Loucy (cell line): ENCODE measurements at regions not wholly inside any gene's neighbourhood (a gene's known extent, or its start where the extent isn't known, plus 50 kb on each side); places are given as distances from the start of the nearest gene placed in this dataset.

Source experiments
- CTCF ChIP-seq: fragments of 200-600 bp; sonication (generic); conservative IDR thresholded peaks from 2 replicates; pipeline ENCODE4 v1.5.1; 2014; ENCODE audit warnings: mild to moderate bottlenecking, antibody characterized with exemption, low read length
- EZH2phosphoT487 ChIP-seq: fragments of 200-600 bp; IDR thresholded peaks from 2 replicates; pipeline ENCODE4 v1.6.1; 2018; ENCODE audit warnings: antibody characterized with exemption, mild to moderate bottlenecking, moderate library complexity, borderline replicate concordance

- TF ChIP-seq CTCF (no peak), EZH2phosphoT487 (no peak)
Measured at GRCh38 chr15:53453253-53454105, 306.0 kb downstream of the WDR72 start.
